ENCODE measurements at regions not wholly inside any gene's neighbourhood (a gene's known extent, or its start where the extent isn't known, plus 50 kb on each side); places are given as distances from the start of the nearest gene placed in this dataset.

GRCh38 chr2:6657136-6657535, 208.6 kb downstream of the CMPK2 start:
- no peak for DNase-seq (ENCODE audit: low read depth in 2 of 2)

GRCh38 chr2:6657855-6658254, 207.9 kb downstream of the CMPK2 start:
- DNase-seq (ENCODE audit: low read depth in 2 of 2), result no peak

GRCh38 chr2:6664332-6665061, 201.2 kb downstream of the CMPK2 start:
- DNase-seq (ENCODE audit: low read depth in 2 of 2), result no peak

GRCh38 chr2:6665093-6666045, 200.3 kb downstream of the CMPK2 start:
- no peak for DNase-seq (ENCODE audit: low read depth in 2 of 2)

- no peak for DNase-seq (ENCODE audit: low read depth in 2 of 2)
Measured at GRCh38 chr2:6667326-6667725, 198.4 kb downstream of the CMPK2 start.

- DNase-seq (ENCODE audit: low read depth in 2 of 2), result no peak
Measured at GRCh38 chr2:6671913-6672312, 193.8 kb downstream of the CMPK2 start.

GRCh38 chr2:6674381-6674780, 191.3 kb downstream of the CMPK2 start:
- no peak for DNase-seq (ENCODE audit: low read depth in 2 of 2)

GRCh38 chr2:6675791-6676190, 189.9 kb downstream of the CMPK2 start:
- DNase-seq (ENCODE audit: low read depth in 2 of 2), result no peak

GRCh38 chr2:6676241-6676640, 189.5 kb downstream of the CMPK2 start:
- no peak for DNase-seq (ENCODE audit: low read depth in 2 of 2)

- DNase-seq (ENCODE audit: low read depth in 2 of 2), result no peak
Measured at GRCh38 chr2:6676776-6677175, 188.9 kb downstream of the CMPK2 start.

- no peak for DNase-seq (ENCODE audit: low read depth in 2 of 2)
Measured at GRCh38 chr2:6679471-6679870, 186.2 kb downstream of the CMPK2 start.

- no peak for DNase-seq (ENCODE audit: low read depth in 2 of 2)
Measured at GRCh38 chr2:6683516-6683915, 182.2 kb downstream of the CMPK2 start.

- no peak for DNase-seq (ENCODE audit: low read depth in 2 of 2)
Measured at GRCh38 chr2:6685447-6685846, 180.3 kb downstream of the CMPK2 start.

GRCh38 chr2:6692056-6692455, 173.7 kb downstream of the CMPK2 start:
- DNase-seq (ENCODE audit: low read depth in 2 of 2), result no peak

- no peak for DNase-seq (ENCODE audit: low read depth in 2 of 2)
Measured at GRCh38 chr2:6692819-6693218, 172.9 kb downstream of the CMPK2 start.

- DNase-seq (ENCODE audit: low read depth in 2 of 2), result no peak
Measured at GRCh38 chr2:6694555-6694954, 171.2 kb downstream of the CMPK2 start.

- no peak for DNase-seq (ENCODE audit: low read depth in 2 of 2)
Measured at GRCh38 chr2:6700335-6700734, 165.4 kb downstream of the CMPK2 start.

- DNase-seq (ENCODE audit: low read depth in 2 of 2), result no peak
Measured at GRCh38 chr2:6704077-6704476, 161.6 kb downstream of the CMPK2 start.

GRCh38 chr2:6721395-6721794, 144.3 kb downstream of the CMPK2 start:
- no peak for DNase-seq (ENCODE audit: low read depth in 2 of 2)

GRCh38 chr2:6722574-6722973, 143.1 kb downstream of the CMPK2 start:
- no peak for DNase-seq (ENCODE audit: low read depth in 2 of 2)

- no peak for DNase-seq (ENCODE audit: low read depth in 2 of 2)
Measured at GRCh38 chr2:6723865-6724604, 141.7 kb downstream of the CMPK2 start.

- DNase-seq (ENCODE audit: low read depth in 2 of 2), result no peak
Measured at GRCh38 chr2:6724605-6725140, 141.0 kb downstream of the CMPK2 start.
